NCI-H774 (cell line): ENCODE measurements at regions not wholly inside any gene's neighbourhood (a gene's known extent, or its start where the extent isn't known, plus 50 kb on each side); places are given as distances from the start of the nearest gene placed in this dataset.
"Not testable (repeated sequence)": the region's sequence is repeated elsewhere in the genome, so short reads cannot be mapped to it uniquely, and the experiment has no call there.

ENCODE experiments used
- DNase-seq: peaks from one replicate; lab custom pipeline; 2025; lab: John Stamatoyannopoulos, UW

DNA sequence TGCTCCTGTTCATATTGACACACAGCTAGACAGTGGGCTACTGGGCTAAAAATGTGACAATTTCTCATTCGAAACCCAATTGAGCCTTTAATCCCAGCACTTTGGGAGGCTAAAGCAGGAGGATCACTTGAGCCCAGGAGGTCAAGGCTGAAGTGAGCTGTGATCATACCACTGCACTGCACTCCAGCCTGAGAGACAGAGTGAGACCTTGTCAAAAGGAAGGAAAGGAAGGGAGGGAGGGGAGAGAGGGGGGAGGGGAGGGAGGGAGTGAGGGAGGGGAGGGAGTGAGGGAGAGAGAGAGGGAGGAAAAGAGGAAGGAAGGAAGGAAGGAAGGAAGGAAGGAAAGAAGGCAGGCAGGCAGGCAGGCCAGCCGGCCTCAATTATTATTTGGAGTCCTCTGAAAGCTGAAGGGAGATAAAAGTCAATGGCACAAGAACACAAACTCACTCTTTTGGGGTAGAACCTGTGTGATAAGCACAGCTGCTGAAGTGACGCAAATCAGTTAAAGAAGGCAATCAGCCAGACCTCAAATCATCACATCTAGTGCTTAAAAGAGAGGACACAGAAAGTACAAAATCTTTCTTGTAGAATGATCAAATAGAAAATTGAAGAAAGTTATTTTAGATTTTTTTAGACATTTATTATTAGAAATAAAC lies 98.1 kb downstream of the CCDC71L start:
- DNase-seq: no peak

DNA sequence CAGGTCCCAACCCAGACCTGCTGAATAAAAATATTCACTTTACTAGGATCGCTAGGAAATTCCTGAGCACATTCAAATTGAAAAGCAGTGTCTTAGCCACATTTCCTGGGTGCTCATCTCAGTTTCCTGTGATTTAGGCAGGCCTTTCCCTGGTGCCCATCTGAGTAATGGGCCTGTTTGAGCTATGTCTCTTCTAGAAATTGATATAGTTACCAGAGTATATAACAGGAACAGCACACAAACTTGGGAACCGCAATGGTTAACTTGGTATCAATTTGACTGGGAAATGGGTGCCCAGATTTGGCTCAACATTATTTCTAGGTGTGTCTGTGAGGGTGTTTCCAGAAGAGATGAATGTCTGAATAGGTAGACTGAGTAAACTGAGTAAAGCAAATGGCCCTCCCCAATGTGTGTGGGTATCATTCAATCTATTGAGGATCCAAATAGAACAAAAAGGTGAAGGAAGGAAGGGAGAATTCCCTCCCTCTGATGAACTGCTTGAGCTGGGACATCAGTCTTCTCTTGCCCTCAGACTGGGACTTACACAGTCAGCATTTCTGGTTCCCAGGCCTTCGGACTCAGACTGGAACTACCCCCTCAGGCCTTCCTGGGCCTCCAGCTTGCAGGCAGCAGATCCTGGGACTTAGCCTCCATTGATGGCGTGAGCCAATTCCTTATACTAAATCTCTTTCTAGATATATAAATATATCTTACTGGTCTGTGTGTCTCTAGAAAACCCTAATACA lies 99.1 kb downstream of the CCDC71L start:
- DNase-seq: no peak

DNA sequence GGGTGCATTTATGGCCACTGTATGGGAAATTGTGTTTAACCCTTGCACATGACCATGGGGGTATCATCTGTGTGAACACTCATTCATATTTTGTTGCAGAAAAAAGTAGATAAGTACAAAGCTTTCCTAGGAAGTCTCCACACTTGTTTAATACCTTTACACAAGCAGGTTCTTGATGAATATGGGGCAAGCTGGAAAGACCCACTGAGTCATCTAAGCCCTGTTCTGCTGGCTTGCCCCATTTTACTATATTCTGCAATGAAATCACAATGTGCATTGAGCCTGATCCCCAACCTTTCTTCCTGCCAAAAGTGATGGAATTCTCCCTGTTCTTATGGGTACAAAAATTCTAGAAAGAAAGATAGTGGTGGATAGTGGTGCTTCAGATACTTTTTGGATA lies 99.8 kb downstream of the CCDC71L start:
- no peak for DNase-seq

DNA sequence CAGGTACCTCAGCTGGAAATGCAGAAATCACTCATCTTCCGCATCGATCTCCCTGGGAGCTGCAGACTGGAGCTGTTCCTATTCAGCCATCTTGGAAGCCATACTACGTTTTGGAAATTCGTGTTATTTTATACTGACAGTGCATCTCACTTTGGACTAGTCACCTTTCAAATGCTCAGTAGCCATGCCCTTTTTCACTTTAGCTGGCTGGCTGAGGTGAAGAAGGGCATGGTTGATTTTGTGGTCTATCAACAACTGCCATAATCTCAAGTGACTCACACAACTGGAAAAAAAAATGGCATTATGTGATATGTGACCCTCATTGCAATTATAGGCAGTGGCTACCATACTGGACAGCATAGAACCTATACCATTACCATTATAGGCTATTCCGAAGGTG lies 100.5 kb downstream of the CCDC71L start:
- DNase-seq: no peak

DNA sequence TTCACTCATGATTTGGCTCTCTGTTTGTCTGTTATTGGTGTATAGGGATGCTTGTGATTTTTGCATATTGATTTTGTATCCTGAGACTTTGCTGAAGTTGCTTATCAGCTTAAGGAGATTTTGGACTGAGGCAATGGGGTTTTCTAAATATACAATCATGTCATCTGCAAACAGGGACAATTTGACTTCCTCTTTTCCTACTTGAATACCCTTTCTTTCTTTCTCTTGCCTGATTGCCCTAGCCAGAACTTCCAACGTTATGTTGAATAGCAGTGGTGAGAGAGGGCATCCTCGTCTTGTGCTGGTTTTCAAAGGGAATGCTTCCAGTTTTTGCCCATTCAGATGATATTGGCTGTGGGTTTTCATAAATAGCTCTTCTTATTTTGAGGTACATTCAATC lies 104.7 kb downstream of the CCDC71L start:
- DNase-seq: not testable (repeated sequence)

DNA sequence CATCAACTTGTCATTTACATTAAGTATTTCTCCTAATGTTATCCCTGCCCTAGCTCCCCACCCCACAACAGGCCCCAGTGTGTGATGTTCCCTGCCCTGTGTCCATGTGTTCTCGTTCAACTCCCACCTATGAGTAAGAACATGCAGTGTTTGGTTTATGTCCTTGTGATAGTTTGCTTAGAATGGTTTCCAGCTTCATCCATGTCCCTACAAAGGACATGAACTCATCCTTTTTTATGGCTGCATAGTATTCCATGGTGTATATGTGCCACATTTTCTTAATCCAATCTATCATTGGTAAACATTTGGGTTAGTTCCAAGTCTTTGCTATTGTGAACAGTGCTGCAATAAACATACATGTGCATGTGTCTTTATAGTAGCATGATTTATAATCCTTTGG lies 106.3 kb downstream of the CCDC71L start:
- not testable (repeated sequence) for DNase-seq

DNA sequence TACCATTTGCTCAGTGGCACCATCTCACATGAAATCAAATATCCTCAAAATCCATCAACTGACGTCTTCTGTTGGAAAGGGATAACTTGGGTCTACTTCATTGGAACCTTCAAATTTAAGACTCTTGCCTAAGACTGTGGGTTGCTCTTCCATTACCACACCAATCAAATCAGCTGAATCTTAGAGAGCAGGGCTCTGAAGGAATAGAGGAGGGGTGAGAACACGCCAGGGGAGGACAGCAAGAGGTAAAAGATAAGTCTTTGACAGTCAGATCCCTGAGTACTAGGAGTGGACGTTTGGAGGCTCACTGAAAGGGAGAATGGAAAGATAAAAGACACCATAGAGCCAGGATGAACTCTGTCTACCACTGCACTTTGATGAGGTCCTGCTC lies 107.5 kb downstream of the CCDC71L start:
- no peak for DNase-seq

DNA sequence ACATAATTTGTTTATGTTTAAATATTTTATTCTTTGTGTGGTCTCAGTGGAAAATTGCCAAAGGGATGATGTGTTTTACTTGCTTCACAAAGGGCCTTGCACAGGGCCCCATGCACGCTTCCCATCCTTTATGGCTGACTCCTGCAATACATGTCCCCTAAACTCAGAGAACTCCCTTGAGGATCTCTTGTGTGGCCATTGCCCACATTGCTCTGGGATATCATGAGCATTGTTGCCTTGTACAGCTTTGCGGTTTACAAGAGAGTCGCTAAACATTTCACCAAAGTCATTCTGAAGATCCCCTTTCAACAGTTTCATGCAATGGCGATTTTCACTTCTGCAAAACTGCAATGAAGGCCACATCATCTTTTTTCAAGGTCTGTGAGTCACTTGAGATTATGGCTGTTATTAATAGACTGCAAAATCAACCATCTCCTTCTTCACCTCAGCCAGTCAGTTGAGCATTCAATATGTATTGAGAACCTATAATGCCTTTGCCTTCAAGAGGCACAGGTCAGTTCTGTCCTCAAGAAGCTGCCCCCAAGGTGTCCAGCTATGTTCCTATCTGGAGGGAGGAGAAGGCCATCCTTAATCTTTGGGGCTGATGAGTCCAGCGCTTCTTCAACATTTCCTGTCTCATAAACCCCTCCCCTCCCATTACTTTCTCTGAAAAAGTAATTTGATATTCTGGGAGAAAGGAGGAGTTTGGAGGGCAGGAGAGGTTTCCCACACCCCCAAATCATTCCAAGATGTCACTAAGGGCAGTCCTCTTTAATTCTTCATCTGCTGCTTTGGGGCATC lies 108.1 kb downstream of the CCDC71L start:
- no peak for DNase-seq

DNA sequence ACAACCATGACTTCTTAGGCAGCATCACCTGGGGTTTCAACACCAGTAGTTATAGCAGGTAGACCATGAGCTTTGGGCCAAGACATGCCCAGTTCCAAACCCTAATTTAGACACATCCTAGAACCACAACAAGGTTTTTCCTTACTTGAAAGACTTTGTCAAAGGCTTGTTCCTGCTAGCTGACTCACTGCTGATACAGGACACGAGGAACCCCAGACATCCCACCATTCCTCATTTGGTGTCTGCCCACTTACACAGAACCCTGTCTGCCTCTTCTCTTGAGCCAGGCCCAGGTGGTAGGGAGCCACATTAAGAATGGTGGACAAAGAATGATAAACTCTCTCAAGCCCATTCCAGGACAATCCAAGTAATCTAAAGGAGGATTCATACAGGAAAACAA lies 109.0 kb downstream of the CCDC71L start:
- DNase-seq: no peak

DNA sequence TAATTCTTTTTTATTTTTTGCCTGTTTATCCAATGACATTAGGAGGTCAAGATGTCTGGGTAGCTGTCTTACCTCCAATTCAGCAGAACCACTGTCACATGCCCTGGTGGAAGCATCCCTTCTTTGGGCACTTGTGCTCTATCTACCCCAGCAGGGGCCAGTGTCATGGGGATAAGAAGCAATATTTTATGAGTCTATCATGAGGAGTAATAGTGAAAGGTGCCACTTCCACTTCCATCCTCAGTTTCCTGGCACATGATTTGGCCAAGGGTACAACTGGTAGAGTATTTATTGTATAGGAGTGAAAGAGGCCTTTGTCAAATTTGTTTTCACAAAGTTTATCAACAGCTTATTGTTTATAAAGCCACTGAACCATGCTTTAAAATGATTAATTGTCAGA lies 112.5 kb downstream of the CCDC71L start:
- no peak for DNase-seq

DNA sequence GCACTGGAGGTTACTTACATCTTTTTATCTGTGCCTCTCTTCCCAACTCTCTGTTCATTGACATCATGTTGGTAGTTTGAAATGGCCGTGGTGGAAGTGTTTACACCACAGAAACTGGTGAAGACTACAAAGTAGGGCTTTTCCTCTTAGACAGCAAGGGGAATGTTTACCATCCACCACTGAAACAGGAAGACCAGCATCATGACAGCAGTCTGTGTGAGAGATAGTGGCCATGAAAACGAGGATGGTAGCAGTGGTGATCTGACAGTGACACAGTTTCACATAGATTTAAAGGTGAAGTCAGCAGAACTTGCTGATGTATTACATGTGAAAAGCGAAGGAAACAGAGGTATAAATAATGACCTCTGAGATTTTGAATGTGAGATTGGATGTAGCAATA lies 115.7 kb downstream of the CCDC71L start:
- no peak for DNase-seq

DNA sequence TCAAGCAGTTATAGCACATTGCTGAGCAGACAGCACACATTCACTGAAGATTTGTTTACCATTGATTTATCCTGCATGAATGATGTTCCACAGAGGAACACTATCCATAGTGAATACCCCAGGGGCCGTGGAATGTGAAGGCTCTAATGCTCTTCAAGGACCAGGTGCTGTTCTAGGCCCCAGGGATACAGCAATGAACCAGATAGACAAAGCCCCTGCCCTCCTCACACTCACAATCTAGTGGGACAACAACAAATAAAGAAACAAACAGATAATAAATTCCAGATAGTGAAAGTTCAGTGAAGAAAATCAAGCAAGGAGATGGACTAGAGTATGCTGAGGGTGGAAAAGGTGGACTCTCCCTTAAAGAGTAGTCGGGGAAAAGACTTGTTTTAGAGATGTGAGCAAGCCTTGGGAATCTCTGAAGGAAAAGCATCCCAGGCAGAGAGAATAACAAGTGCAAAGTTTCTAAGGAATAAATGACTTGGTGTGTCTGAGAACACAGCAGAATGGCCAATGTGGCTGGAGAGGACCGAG lies 117.7 kb downstream of the CCDC71L start:
- no peak for DNase-seq

DNA sequence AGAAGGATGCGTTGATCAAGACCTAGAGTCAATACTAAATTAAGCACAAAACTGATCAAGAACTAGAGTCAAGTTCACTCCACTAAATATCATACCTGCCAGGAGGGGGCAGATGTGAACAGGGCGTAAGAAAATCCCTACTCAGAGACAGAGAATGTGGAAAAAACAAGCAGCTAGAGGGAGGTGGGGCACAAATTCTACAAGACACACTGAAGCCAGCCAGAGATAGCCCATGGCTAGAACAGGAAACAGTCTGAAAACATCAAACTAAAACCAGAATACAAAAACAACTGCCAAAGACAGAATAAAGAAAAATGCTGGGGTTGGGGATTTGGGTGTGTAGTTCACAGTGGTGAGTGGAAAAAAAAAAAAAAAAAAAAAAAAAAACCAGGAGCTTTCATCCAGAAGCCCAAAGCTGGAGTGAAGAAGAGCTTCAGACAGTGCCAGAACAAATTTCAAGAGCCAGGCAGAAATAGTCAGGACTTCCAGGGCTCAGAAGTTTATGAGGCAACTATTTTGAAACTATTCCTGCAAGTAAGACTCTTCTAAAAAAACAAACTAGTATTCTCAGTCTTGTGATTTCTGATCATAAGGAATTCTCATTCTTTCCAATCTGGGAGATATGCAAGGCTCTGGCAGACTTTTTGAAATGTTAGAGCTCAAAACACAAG lies 118.3 kb downstream of the CCDC71L start:
- DNase-seq: peak; percentile 43

DNA sequence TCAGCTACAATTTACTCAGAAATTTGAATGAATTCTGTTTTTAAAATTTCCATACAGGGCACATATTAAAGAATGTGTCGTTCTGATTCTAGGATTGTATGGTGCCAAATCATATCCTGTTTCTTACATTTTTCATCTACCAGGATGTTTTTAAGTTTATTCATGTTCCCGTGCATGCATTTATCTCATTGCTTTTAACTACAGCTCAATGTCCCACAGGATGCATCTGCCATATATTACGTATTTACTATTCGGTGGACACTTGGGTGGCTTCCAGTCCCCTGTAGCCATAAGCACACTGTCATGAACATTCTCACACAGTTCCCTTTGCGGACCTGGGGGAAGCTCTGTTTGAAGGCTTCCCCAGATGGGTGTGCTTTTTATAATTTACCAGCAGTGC lies 122.3 kb downstream of the CCDC71L start:
- no peak for DNase-seq

DNA sequence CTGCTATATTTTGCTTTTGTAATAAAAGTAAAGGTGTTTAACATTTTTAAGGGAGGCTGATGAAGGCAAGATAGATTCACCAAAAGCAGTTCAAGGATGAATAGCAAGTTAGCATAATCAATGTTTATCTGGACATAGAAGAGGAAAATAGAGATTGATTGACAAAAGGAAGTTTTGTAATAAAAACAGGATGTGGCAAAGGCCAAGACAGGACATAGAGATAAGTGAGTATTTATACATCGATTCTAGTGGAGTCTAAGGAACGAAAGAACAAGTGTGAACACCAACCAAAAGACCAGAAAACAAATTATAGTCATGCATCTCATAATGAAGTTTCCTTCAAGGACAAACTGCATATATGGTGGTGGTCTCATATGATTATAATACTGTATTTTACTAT lies 123.8 kb downstream of the CCDC71L start:
- DNase-seq: no peak

DNA sequence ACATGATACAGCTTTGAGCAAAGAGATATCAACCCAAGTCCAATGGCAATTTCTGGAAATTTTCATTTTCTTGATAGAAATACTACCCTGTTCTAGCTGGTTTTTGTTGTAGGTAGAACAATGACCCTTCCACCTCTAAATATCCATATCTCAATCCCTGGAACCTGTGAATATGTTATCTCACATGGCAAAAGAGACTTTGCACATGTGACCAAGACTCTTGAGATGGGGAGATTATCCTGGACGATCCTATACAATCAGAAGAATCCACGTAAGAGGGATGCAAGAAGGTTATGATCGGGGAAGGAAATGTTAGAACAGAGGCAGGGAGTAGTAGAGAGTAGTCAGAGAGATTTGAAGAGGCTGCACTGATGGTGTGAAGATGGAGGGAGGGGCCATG lies 124.9 kb downstream of the CCDC71L start:
- no peak for DNase-seq

DNA sequence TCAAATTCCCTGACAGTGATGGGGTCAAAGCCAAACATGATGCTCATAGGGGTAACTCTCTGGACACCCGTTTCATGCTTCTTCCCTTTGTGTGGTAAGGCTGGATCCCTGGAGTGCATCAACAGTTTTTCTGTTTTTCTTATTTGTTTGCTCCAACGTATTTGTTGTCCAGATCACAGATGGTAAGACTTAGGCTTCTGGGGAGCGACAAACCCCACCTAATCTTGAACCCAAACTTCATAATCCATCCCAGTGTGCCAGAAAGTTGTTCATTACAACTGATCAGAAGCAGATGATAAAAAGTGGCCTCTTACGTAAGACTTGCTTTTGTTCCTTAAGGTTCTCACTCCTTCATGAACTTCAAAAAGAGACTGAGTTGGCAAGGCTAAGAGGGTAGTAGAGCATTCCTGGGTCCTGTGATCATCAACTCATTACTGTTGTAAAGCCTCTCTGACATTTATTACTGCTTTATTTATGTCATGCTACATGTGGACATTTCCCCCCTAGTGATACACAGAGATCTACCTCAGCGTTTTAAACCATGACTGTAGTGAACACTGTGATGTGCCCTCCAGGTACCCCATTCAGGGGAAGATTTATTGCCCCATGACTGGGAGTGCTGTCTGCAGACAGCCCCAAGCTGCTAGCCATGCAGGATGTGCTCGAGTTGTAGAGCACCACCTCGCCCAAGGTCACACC lies 125.6 kb downstream of the CCDC71L start:
- no peak for DNase-seq

DNA sequence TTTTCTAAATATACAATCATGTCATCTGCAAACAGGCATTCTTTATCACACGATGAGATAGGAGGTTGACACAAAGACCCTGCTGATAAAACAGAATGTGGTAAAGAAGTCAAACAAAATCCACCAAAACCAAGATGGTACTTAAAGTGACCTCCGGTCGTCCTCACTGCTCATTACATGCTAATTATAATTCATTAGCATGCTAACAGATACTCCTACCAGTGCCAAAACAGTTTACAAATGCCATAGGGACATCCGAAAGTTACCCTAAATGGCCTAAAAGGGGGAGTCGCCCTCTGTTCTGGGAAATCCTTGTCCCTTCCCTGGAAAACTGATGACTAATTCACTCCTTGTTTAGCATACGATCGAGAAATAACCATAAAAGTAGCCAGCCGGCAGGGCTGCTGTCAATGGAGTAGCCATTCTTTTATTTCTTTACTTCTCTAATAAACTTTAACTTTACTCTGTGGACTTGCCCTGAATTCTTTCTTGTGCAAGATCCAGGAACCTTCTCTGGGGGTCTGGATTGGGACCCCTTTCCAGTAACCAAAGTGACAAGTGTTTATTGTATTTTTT lies 126.6 kb downstream of the CCDC71L start:
- DNase-seq: no peak

DNA sequence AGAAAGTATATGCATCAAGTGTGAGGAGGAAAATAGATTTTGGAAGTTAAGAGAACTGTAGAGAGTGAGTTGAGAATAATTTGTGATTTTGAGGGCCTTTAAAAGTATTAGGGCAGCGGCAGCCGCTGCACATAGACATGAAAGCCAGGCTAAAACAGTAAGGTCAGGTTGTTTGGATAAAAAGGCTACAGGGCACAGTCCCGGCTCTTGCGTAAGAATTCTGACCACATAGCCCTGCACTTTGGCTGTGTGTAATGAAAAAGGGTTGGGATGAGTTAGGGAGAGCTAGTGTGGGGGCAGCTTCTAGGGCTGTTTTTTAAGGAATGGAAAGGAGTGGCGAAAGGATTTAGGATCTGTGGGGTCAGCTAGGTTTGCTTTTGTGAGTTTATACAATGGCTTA lies 130.8 kb downstream of the CCDC71L start:
- not testable (repeated sequence) for DNase-seq

DNA sequence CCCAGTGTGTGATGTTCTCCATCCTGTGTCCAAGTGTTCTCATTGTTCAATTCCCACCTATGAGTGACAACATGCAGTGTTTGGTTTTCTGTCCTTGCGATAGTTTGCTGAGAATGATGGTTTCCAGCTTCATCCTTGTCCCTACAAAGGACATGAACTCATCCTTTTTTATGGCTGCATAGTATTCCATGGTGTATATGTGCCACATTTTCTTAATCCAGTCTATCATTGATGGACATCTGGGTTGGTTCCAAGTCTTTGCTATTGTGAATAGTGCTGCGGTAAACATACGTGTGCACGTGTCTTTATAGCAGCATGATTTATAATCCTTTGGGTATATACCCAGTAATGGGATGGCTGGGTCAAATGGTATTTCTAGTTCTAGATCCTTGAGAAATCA lies 134.3 kb downstream of the CCDC71L start:
- DNase-seq: not testable (repeated sequence)

DNA sequence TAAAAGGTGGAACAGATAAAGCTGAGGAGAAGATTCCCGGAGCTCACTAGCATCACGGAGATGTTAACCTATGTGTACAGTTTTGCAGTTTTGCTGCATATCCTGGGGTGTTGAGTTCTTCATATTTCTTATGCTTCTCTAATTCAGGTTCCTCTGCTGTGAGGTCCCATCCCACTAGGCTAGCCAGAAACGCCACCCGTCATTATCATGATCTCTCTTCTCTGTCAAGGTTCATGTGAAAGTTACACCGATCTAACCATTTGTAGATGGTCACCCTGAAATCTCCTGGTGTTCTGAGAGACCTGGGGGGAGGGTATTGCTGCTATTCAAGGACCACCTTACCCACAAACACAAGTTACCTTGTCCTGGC lies 136.3 kb downstream of the CCDC71L start:
- no peak for DNase-seq
